GM23338 (cell line): ENCODE measurements at regions not wholly inside any gene's neighbourhood (a gene's known extent, or its start where the extent isn't known, plus 50 kb on each side); places are given as distances from the start of the nearest gene placed in this dataset.

Source experiments
- ATAC-seq: fragments of 200-7000 bp; cut with Tn5 transposase; 3 replicates; pipeline ENCODE4 v1.9.1; 2020
- DNase-seq: peaks from one replicate; pipeline ENCODE4 v3.0.0-alpha.2; 2015; ENCODE audit warnings: low spot score
- H2AFZ ChIP-seq: fragments of 200-600 bp; sonication (generic); 2 replicates; pipeline ENCODE4 v1.8.0; 2016; ENCODE audit warnings: antibody characterized with exemption, mild to moderate bottlenecking, moderate library complexity
- H3F3A ChIP-seq: fragments of 200-600 bp; sonication (generic); replicated peaks from 2 replicates; pipeline ENCODE4 v1.8.0; 2017; ENCODE audit warnings: antibody characterized with exemption, mixed run types, low read depth
- H3K27ac ChIP-seq: fragments of 200-600 bp; sonication (generic); 2 replicates; pipeline ENCODE4 v1.6.1; 2016; ENCODE audit warnings: low read depth
- H3K27me3 ChIP-seq: fragments of 200-600 bp; sonication (generic); 2 replicates; pipeline ENCODE4 v1.8.0; 2016; ENCODE audit warnings: mild to moderate bottlenecking, mixed run types, moderate library complexity; ENCODE audit not compliant: insufficient read depth
- H3K36me3 ChIP-seq: fragments of 200-600 bp; sonication (generic); 2 replicates; pipeline ENCODE4 v1.8.0; 2016; ENCODE audit warnings: mild to moderate bottlenecking; ENCODE audit not compliant: insufficient read depth
- H3K4me1 ChIP-seq: fragments of 200-600 bp; sonication (generic); 2 replicates; pipeline ENCODE4 v1.8.0; 2016; ENCODE audit warnings: mild to moderate bottlenecking, moderate library complexity; ENCODE audit not compliant: insufficient read depth
- H3K4me2 ChIP-seq: fragments of 200-600 bp; sonication (generic); 2 replicates; pipeline ENCODE4 v1.7.1; 2017; ENCODE audit warnings: mixed run types
- H3K4me3 ChIP-seq: fragments of 200-600 bp; sonication (generic); 2 replicates; pipeline ENCODE4 v1.6.1; 2016; ENCODE audit warnings: mixed run types
- H3K79me2 ChIP-seq: fragments of 200-600 bp; sonication (generic); replicated peaks from 2 replicates; pipeline ENCODE4 v1.8.0; 2017; ENCODE audit warnings: mild to moderate bottlenecking; ENCODE audit not compliant: insufficient read depth
- H3K9me2 ChIP-seq: fragments of 200-600 bp; sonication (generic); 2 replicates; pipeline ENCODE4 v1.8.0; 2017; ENCODE audit not compliant: insufficient read depth
- H4K20me1 ChIP-seq: fragments of 200-600 bp; sonication (generic); replicated peaks from 2 replicates; pipeline ENCODE4 v1.8.0; 2017; ENCODE audit warnings: mild to moderate bottlenecking; ENCODE audit not compliant: insufficient read depth
- H3K27ac Mint-ChIP-seq: 2 replicates; pipeline ENCODE4 v1.8.0; 2020; ENCODE audit warnings: inconsistent platforms, mild to moderate bottlenecking, moderate library complexity, mixed read lengths
- H3K27me3 Mint-ChIP-seq: 3 replicates; pipeline ENCODE4 v1.8.0; 2022; ENCODE audit warnings: low read depth, mild to moderate bottlenecking, moderate library complexity, mixed read lengths, inconsistent platforms; ENCODE audit not compliant: insufficient read depth, poor library complexity
- H3K36me3 Mint-ChIP-seq: 3 replicates; pipeline ENCODE4 v1.8.0; 2021; ENCODE audit warnings: low read depth, mild to moderate bottlenecking, inconsistent platforms, moderate library complexity, mixed read lengths
- H3K4me1 Mint-ChIP-seq: 3 replicates; pipeline ENCODE4 v1.8.0; 2020; ENCODE audit warnings: mild to moderate bottlenecking, inconsistent platforms, mixed read lengths
- H3K4me3 Mint-ChIP-seq: 3 replicates; pipeline ENCODE4 v1.8.0; 2021; ENCODE audit warnings: moderate library complexity, mild to moderate bottlenecking, inconsistent platforms, mixed read lengths
- H3K9me3 Mint-ChIP-seq: 3 replicates; pipeline ENCODE4 v1.8.0; 2020; ENCODE audit warnings: moderate library complexity, mild to moderate bottlenecking, inconsistent platforms, mixed read lengths
- CREB1 ChIP-seq: fragments of 250-450 bp; sonication (Bioruptor Pico); IDR thresholded peaks from 2 replicates; pipeline ENCODE4 v1.5.0; 2020; ENCODE audit warnings: low read depth, mild to moderate bottlenecking, moderate library complexity
- CTCF ChIP-seq, 2 experiments: fragments of 200-600 bp in 1 of 2; sonication (generic) in 1 of 2; conservative IDR thresholded peaks; 2 replicates each; pipeline versions ENCODE4 v1.5.1 to v1.6.1; 2016 to 2017; ENCODE audit warnings: antibody characterized with exemption in 2 of 2, low read depth in 2 of 2, mild to moderate bottlenecking in 2 of 2, moderate library complexity in 1 of 2
- ETS1 ChIP-seq: IDR thresholded peaks from 2 replicates; pipeline ENCODE4 v1.6.1; 2016; ENCODE audit warnings: antibody characterized with exemption
- EZH2 ChIP-seq: fragments of 200-600 bp; sonication (generic); IDR thresholded peaks from one replicate; pipeline ENCODE4 v1.8.0; 2017; ENCODE audit warnings: antibody characterized with exemption, mild to moderate bottlenecking, low read depth; ENCODE audit not compliant: unreplicated experiment
- EZH2phosphoT487 ChIP-seq: fragments of 200-600 bp; sonication (generic); IDR thresholded peaks from one replicate; pipeline ENCODE4 v1.8.1; 2018; ENCODE audit warnings: antibody characterized with exemption; ENCODE audit not compliant: unreplicated experiment
- JUNB ChIP-seq: IDR thresholded peaks from one replicate; pipeline ENCODE4 v1.6.1; 2016; ENCODE audit warnings: antibody characterized with exemption; ENCODE audit not compliant: unreplicated experiment
- NANOG ChIP-seq: IDR thresholded peaks from 2 replicates; pipeline ENCODE4 v1.6.1; 2016; ENCODE audit warnings: antibody characterized with exemption, borderline replicate concordance
- POLR2AphosphoS5 ChIP-seq: IDR thresholded peaks from 2 replicates; pipeline ENCODE4 v1.6.1; 2016; ENCODE audit warnings: antibody characterized with exemption, low read depth
- REST ChIP-seq: IDR thresholded peaks from one replicate; pipeline ENCODE4 v1.6.1; 2018; ENCODE audit warnings: antibody characterized with exemption; ENCODE audit not compliant: unreplicated experiment
- STAT1 ChIP-seq: IDR thresholded peaks from one replicate; pipeline ENCODE4 v1.6.1; 2016; ENCODE audit warnings: antibody characterized with exemption; ENCODE audit not compliant: unreplicated experiment
- ZNF114 ChIP-seq: fragments of 250-450 bp; sonication (Bioruptor Pico); IDR thresholded peaks from 2 replicates; pipeline ENCODE4 v1.5.0; 2020; ENCODE audit warnings: mild to moderate bottlenecking, moderate library complexity
- ZNF331 ChIP-seq: fragments of 250-450 bp; sonication (Bioruptor Pico); IDR thresholded peaks from 2 replicates; pipeline ENCODE4 v1.5.0; 2020; ENCODE audit warnings: low read depth, mild to moderate bottlenecking, moderate library complexity
- ZNF462 ChIP-seq: fragments of 250-450 bp; sonication (Bioruptor Pico); IDR thresholded peaks from 2 replicates; pipeline ENCODE4 v1.5.0; 2020; ENCODE audit warnings: mild to moderate bottlenecking, moderate library complexity

GRCh38 chr6:8780653-8781052 lies 345.3 kb upstream of the SLC35B3 start:
- H3K4me3 Mint-ChIP-seq: no peak overlapping the region
- DNase-seq: no peak

More at GRCh38 chr6:8780653-8781052, 345.3 kb upstream of the SLC35B3 start:
- no peak for ATAC-seq
- Histone ChIP-seq H3K36me3 (no peaks in the 10 kb centered on the region), H3K4me1 (no peaks in the 10 kb centered on the region), H3K27ac (no peak overlapping the region), H2AFZ (no peak overlapping the region), H3K4me2 (no peak overlapping the region), H3K4me3 (no peak overlapping the region), H3F3A (no peaks in the 10 kb centered on the region), H3K9me2 (no peaks in the 10 kb centered on the region), H3K79me2 (no peaks in the 10 kb centered on the region), H3K27me3 (no peaks in the 10 kb centered on the region), H4K20me1 (no peaks in the 10 kb centered on the region)
- Mint-ChIP-seq H3K27ac (no peak overlapping the region), H3K4me1 (no peaks in the 10 kb centered on the region; the same call in 2 of the 3 replicates), H3K27me3 (peaks cover 2% of the 10 kb centered on the region), H3K36me3 (peaks cover 5% of the 10 kb centered on the region; the same call in 1 of the 3 replicates), H3K9me3 (0 out of 3 replicates have a peak, but pooled peaks cover 5% of the 10 kb centered on the region)
- TF ChIP-seq STAT1 (no peak), CTCF (conservative IDR thresholded peaks at IDR 0.05; ENCODE audit: low read depth in 2 of 2) (no peak), ZNF462 (CRISPR knock-in tag) (no peak), POLR2AphosphoS5 (no peak), EZH2 (no peak), ZNF331 (CRISPR knock-in tag) (no peak), NANOG (no peak), CREB1 (CRISPR knock-in tag) (no peak), EZH2phosphoT487 (no peak), ETS1 (no peak), ZNF114 (no peak), REST (no peak), JUNB (no peak)
